ENCODE measurements at regions not wholly inside any gene's neighbourhood (a gene's known extent, or its start where the extent isn't known, plus 50 kb on each side); places are given as distances from the start of the nearest gene placed in this dataset.
"Not testable (repeated sequence)": the region's sequence is repeated elsewhere in the genome, so short reads cannot be mapped to it uniquely, and the experiment has no call there.

- TF ChIP-seq CTCF (conservative IDR thresholded peaks at IDR 0.05; ENCODE audit: low read depth, low read length), result no peak
- no peak for DNase-seq (ENCODE audit: low read depth)
- H3K4me3 ChIP-seq (ENCODE audit: low read length), result no peak overlapping the region
These were observed 428.8 kb upstream of the TBL1XR1 start for GRCh38 chr3:177626045-177626444.

GRCh38 chr3:177628095-177628719, 430.9 kb upstream of the TBL1XR1 start:
- DNase-seq (ENCODE audit: low read depth); H3K4me3 ChIP-seq (ENCODE audit: low read length): not testable (repeated sequence)

- DNase-seq (ENCODE audit: low read depth), result no peak
- no peak overlapping the region for H3K4me3 ChIP-seq (ENCODE audit: low read length)
- no peak for TF ChIP-seq CTCF (conservative IDR thresholded peaks at IDR 0.05; ENCODE audit: low read depth, low read length)
These were observed 432.0 kb upstream of the TBL1XR1 start for GRCh38 chr3:177629276-177629675.

- no peak for TF ChIP-seq CTCF (conservative IDR thresholded peaks at IDR 0.05; ENCODE audit: low read depth, low read length)
- H3K4me3 ChIP-seq (ENCODE audit: low read length), result no peak overlapping the region
- no peak for DNase-seq (ENCODE audit: low read depth)
These were observed 436.5 kb upstream of the TBL1XR1 start for GRCh38 chr3:177633671-177634207.

GRCh38 chr3:177635601-177636106, 438.4 kb upstream of the TBL1XR1 start:
- not testable (repeated sequence) for DNase-seq (ENCODE audit: low read depth); H3K4me3 ChIP-seq (ENCODE audit: low read length)

- no peak for TF ChIP-seq CTCF (conservative IDR thresholded peaks at IDR 0.05; ENCODE audit: low read depth, low read length)
- no peak overlapping the region for H3K4me3 ChIP-seq (ENCODE audit: low read length)
- DNase-seq (ENCODE audit: low read depth), result no peak
These were observed 443.2 kb upstream of the TBL1XR1 start for GRCh38 chr3:177640319-177640965.

GRCh38 chr3:177641206-177641605, 443.9 kb upstream of the TBL1XR1 start:
- no peak overlapping the region for H3K4me3 ChIP-seq (ENCODE audit: low read length)
- DNase-seq (ENCODE audit: low read depth), result no peak
- TF ChIP-seq CTCF (conservative IDR thresholded peaks at IDR 0.05; ENCODE audit: low read depth, low read length), result no peak
